DMS53 treated with DMSO at 0.1 percent for 48 hours (cell line): ENCODE measurements at regions not wholly inside any gene's neighbourhood (a gene's known extent, or its start where the extent isn't known, plus 50 kb on each side); places are given as distances from the start of the nearest gene placed in this dataset.

Experiments
- DNase-seq: peaks from one replicate; lab custom pipeline; 2025; ENCODE audit not compliant: unreplicated experiment; lab: John Stamatoyannopoulos, UW

- DNase-seq, result no peak
Observed at GRCh38 chr10:64103750-64104470, 582.7 kb downstream of the REEP3 start.

- DNase-seq, result no peak
Observed at GRCh38 chr10:64109926-64110495, 588.8 kb downstream of the REEP3 start.

- DNase-seq, result no peak
Observed at GRCh38 chr10:64112701-64113355, 591.6 kb downstream of the REEP3 start.

- no peak for DNase-seq
Observed at GRCh38 chr10:64113375-64113774, 592.2 kb downstream of the REEP3 start.

GRCh38 chr10:64113792-64114191 is 592.6 kb downstream of the REEP3 start:
- DNase-seq, result no peak

- no peak for DNase-seq
Observed at GRCh38 chr10:64115471-64115870, 594.3 kb downstream of the REEP3 start.

GRCh38 chr10:64115908-64116643 is 594.9 kb downstream of the REEP3 start:
- peak; percentile 51 for DNase-seq

GRCh38 chr10:64116707-64117106 is 595.5 kb downstream of the REEP3 start:
- DNase-seq, result peak; percentile 38

GRCh38 chr10:64118736-64119135 is 597.5 kb downstream of the REEP3 start:
- DNase-seq, result no peak

- peak; percentile 42 for DNase-seq
Observed at GRCh38 chr10:64120301-64120980, 599.2 kb downstream of the REEP3 start.

- DNase-seq, result no peak
Observed at GRCh38 chr10:64130152-64130551, 609.0 kb downstream of the REEP3 start.

GRCh38 chr10:64134676-64135075 is 613.5 kb downstream of the REEP3 start:
- no peak for DNase-seq

GRCh38 chr10:64142395-64142794 is 621.2 kb downstream of the REEP3 start:
- DNase-seq, result no peak

- no peak for DNase-seq
Observed at GRCh38 chr10:64148607-64149006, 627.4 kb downstream of the REEP3 start.

GRCh38 chr10:64156166-64156565 is 635.0 kb downstream of the REEP3 start:
- DNase-seq, result no peak

GRCh38 chr10:64158551-64158950 is 637.4 kb downstream of the REEP3 start:
- DNase-seq, result no peak

- no peak for DNase-seq
Observed at GRCh38 chr10:64159910-64160872, 639.0 kb downstream of the REEP3 start.

GRCh38 chr10:64170791-64171190 is 649.6 kb downstream of the REEP3 start:
- no peak for DNase-seq

- no peak for DNase-seq
Observed at GRCh38 chr10:64173826-64174225, 652.6 kb downstream of the REEP3 start.

GRCh38 chr10:64174666-64175255 is 653.6 kb downstream of the REEP3 start:
- no peak for DNase-seq
